SU-DHL-6 (cell line): ENCODE measurements at regions not wholly inside any gene's neighbourhood (a gene's known extent, or its start where the extent isn't known, plus 50 kb on each side); places are given as distances from the start of the nearest gene placed in this dataset.

Source experiments
- CTCF ChIP-seq: fragments of 200-600 bp; sonication (generic); IDR thresholded peaks from one replicate; pipeline ENCODE4 v1.5.1; 2017; ENCODE audit warnings: antibody characterized with exemption, mild to moderate bottlenecking, low read length, moderate library complexity; ENCODE audit not compliant: insufficient read depth, poor library complexity, severe bottlenecking
- EZH2phosphoT487 ChIP-seq: fragments of 200-600 bp; sonication (generic), shearing (Covaris generic); conservative IDR thresholded peaks from 2 replicates; pipeline ENCODE4 v1.6.1; 2018; ENCODE audit warnings: mild to moderate bottlenecking, antibody characterized with exemption, low read length, moderate library complexity, mixed read lengths

GRCh38 chr11:112797092-112797491 lies 164.1 kb upstream of the NCAM1 start:
- TF ChIP-seq CTCF (no peak), EZH2phosphoT487 (no peak)
